BE2C (cell line): ENCODE measurements at regions not wholly inside any gene's neighbourhood (a gene's known extent, or its start where the extent isn't known, plus 50 kb on each side); places are given as distances from the start of the nearest gene placed in this dataset.

Experiments
- DNase-seq: peaks from one replicate; pipeline ENCODE4 v3.0.0-alpha.2; 2020
- H3K27me3 ChIP-seq: fragments of 250-450 bp; sonication (Bioruptor Pico); 2 replicates; pipeline ENCODE4 v1.5.1; 2020; ENCODE audit warnings: mild to moderate bottlenecking
- H3K36me3 ChIP-seq: fragments of 250-450 bp; sonication (Bioruptor Pico); 2 replicates; pipeline ENCODE4 v1.5.1; 2020; ENCODE audit warnings: mild to moderate bottlenecking
- H3K4me1 ChIP-seq: fragments of 250-450 bp; sonication (Bioruptor Pico); 2 replicates; pipeline ENCODE4 v1.5.1; 2020
- H3K4me3 ChIP-seq: 2 replicates; pipeline ENCODE4 v1.5.1; 2011; ENCODE audit warnings: low read depth, low read length
- H3K9me3 ChIP-seq: fragments of 250-450 bp; sonication (Bioruptor Pico); 2 replicates; pipeline ENCODE4 v1.5.1; 2020
- CTCF ChIP-seq: IDR thresholded peaks from 2 replicates; pipeline ENCODE4 v1.5.1; 2012; ENCODE audit warnings: mild to moderate bottlenecking, low read depth, low read length

GRCh38 chr14:87067061-87067460, 925.9 kb downstream of the GALC start:
- Histone ChIP-seq H3K4me3 (no peak overlapping the region), H3K4me1 (no peaks in the 10 kb centered on the region), H3K27me3 (no peaks in the 10 kb centered on the region), H3K9me3 (no peaks in the 10 kb centered on the region), H3K36me3 (no peaks in the 10 kb centered on the region)
- TF ChIP-seq CTCF: no peak
- no peak for DNase-seq

- H3K9me3 ChIP-seq: no peaks in the 10 kb centered on the region
- no peaks in the 10 kb centered on the region for H3K36me3 ChIP-seq
- no peak overlapping the region for H3K4me3 ChIP-seq
- H3K4me1 ChIP-seq: no peaks in the 10 kb centered on the region
- TF ChIP-seq CTCF: peak; percentile 45
- H3K27me3 ChIP-seq: no peaks in the 10 kb centered on the region
- DNase-seq: no peak
These were observed 926.7 kb downstream of the GALC start for GRCh38 chr14:87066221-87066817.

GRCh38 chr14:87065366-87065765, 927.6 kb downstream of the GALC start:
- Histone ChIP-seq H3K9me3 (no peaks in the 10 kb centered on the region), H3K27me3 (no peaks in the 10 kb centered on the region), H3K36me3 (no peaks in the 10 kb centered on the region), H3K4me1 (no peaks in the 10 kb centered on the region), H3K4me3 (no peak overlapping the region)
- TF ChIP-seq CTCF: no peak
- no peak for DNase-seq

GRCh38 chr14:87063181-87063580, 929.8 kb downstream of the GALC start:
- Histone ChIP-seq H3K27me3 (no peaks in the 10 kb centered on the region), H3K4me1 (no peaks in the 10 kb centered on the region), H3K36me3 (no peaks in the 10 kb centered on the region), H3K4me3 (no peak overlapping the region), H3K9me3 (no peaks in the 10 kb centered on the region)
- DNase-seq: no peak
- no peak for TF ChIP-seq CTCF

GRCh38 chr14:87060405-87060804, 932.6 kb downstream of the GALC start:
- no peak for DNase-seq
- Histone ChIP-seq H3K27me3 (no peaks in the 10 kb centered on the region), H3K9me3 (no peaks in the 10 kb centered on the region), H3K36me3 (no peaks in the 10 kb centered on the region), H3K4me1 (no peaks in the 10 kb centered on the region), H3K4me3 (no peak overlapping the region)
- TF ChIP-seq CTCF: no peak

- TF ChIP-seq CTCF: no peak
- Histone ChIP-seq H3K4me1 (no peaks in the 10 kb centered on the region), H3K36me3 (no peaks in the 10 kb centered on the region), H3K9me3 (no peaks in the 10 kb centered on the region), H3K27me3 (no peaks in the 10 kb centered on the region), H3K4me3 (no peak overlapping the region)
- DNase-seq: no peak
These were observed 933.7 kb downstream of the GALC start for GRCh38 chr14:87059060-87059839.
